ENCODE measurements at regions not wholly inside any gene's neighbourhood (a gene's known extent, or its start where the extent isn't known, plus 50 kb on each side); places are given as distances from the start of the nearest gene placed in this dataset.

GRCh38 chr4:138858419-138858818 is 157.2 kb upstream of the NOCT start:
- DNase-seq (ENCODE audit: low read depth), result no peak

GRCh38 chr4:138857416-138857815 is 158.2 kb upstream of the NOCT start:
- DNase-seq (ENCODE audit: low read depth), result no peak

GRCh38 chr4:138852681-138853080 is 162.9 kb upstream of the NOCT start:
- DNase-seq (ENCODE audit: low read depth), result no peak

GRCh38 chr4:138851391-138852335 is 163.9 kb upstream of the NOCT start:
- DNase-seq (ENCODE audit: low read depth), result no peak

GRCh38 chr4:138845664-138846063 is 169.9 kb upstream of the NOCT start:
- no peak for DNase-seq (ENCODE audit: low read depth)

- DNase-seq (ENCODE audit: low read depth), result no peak
Observed at GRCh38 chr4:138845054-138845453, 170.5 kb upstream of the NOCT start.

GRCh38 chr4:138843616-138844015 is 172.0 kb upstream of the NOCT start:
- DNase-seq (ENCODE audit: low read depth), result no peak

GRCh38 chr4:138841343-138841742 is 174.2 kb upstream of the NOCT start:
- no peak for DNase-seq (ENCODE audit: low read depth)

- no peak for DNase-seq (ENCODE audit: low read depth)
Observed at GRCh38 chr4:138838251-138838650, 177.3 kb upstream of the NOCT start.

GRCh38 chr4:138835832-138836533 is 179.6 kb upstream of the NOCT start:
- DNase-seq (ENCODE audit: low read depth), result no peak

GRCh38 chr4:138833974-138834373 is 181.6 kb upstream of the NOCT start:
- no peak for DNase-seq (ENCODE audit: low read depth)

- DNase-seq (ENCODE audit: low read depth), result no peak
Observed at GRCh38 chr4:138832563-138832962, 183.0 kb upstream of the NOCT start.

- DNase-seq (ENCODE audit: low read depth), result no peak
Observed at GRCh38 chr4:138831948-138832347, 183.6 kb upstream of the NOCT start.

GRCh38 chr4:138828926-138829325 is 186.7 kb upstream of the NOCT start:
- DNase-seq (ENCODE audit: low read depth), result no peak

- DNase-seq (ENCODE audit: low read depth), result no peak
Observed at GRCh38 chr4:138826754-138827153, 188.8 kb upstream of the NOCT start.

- DNase-seq (ENCODE audit: low read depth), result no peak
Observed at GRCh38 chr4:138826322-138826721, 189.3 kb upstream of the NOCT start.

GRCh38 chr4:138821331-138821730 is 194.2 kb upstream of the NOCT start:
- DNase-seq (ENCODE audit: low read depth), result no peak

- no peak for DNase-seq (ENCODE audit: low read depth)
Observed at GRCh38 chr4:138816875-138817274, 198.7 kb upstream of the NOCT start.

- DNase-seq (ENCODE audit: low read depth), result no peak
Observed at GRCh38 chr4:138815811-138816210, 199.8 kb upstream of the NOCT start.

- DNase-seq (ENCODE audit: low read depth), result no peak
Observed at GRCh38 chr4:138805736-138806135, 209.8 kb upstream of the NOCT start.

- DNase-seq (ENCODE audit: low read depth), result no peak
Observed at GRCh38 chr4:138804711-138805110, 210.9 kb upstream of the NOCT start.

- no peak for DNase-seq (ENCODE audit: low read depth)
Observed at GRCh38 chr4:138803051-138803450, 212.5 kb upstream of the NOCT start.

GRCh38 chr4:138802499-138802898 is 213.1 kb upstream of the NOCT start:
- no peak for DNase-seq (ENCODE audit: low read depth)

Data from activated T-helper 1 cell treated with Interleukin-2 at 50 U/mL for 16 hours (primary cell).